GM23338 (cell line): ENCODE measurements at regions not wholly inside any gene's neighbourhood (a gene's known extent, or its start where the extent isn't known, plus 50 kb on each side); places are given as distances from the start of the nearest gene placed in this dataset.

Experiments
- ATAC-seq: fragments of 200-7000 bp; cut with Tn5 transposase; 3 replicates; pipeline ENCODE4 v1.9.1; 2020
- DNase-seq: peaks from one replicate; pipeline ENCODE4 v3.0.0-alpha.2; 2015; ENCODE audit warnings: low spot score
- H2AFZ ChIP-seq: fragments of 200-600 bp; sonication (generic); 2 replicates; pipeline ENCODE4 v1.8.0; 2016; ENCODE audit warnings: antibody characterized with exemption, mild to moderate bottlenecking, moderate library complexity
- H3F3A ChIP-seq: fragments of 200-600 bp; sonication (generic); replicated peaks from 2 replicates; pipeline ENCODE4 v1.8.0; 2017; ENCODE audit warnings: antibody characterized with exemption, mixed run types, low read depth
- H3K27ac ChIP-seq: fragments of 200-600 bp; sonication (generic); 2 replicates; pipeline ENCODE4 v1.6.1; 2016; ENCODE audit warnings: low read depth
- H3K27me3 ChIP-seq: fragments of 200-600 bp; sonication (generic); 2 replicates; pipeline ENCODE4 v1.8.0; 2016; ENCODE audit warnings: mild to moderate bottlenecking, mixed run types, moderate library complexity; ENCODE audit not compliant: insufficient read depth
- H3K36me3 ChIP-seq: fragments of 200-600 bp; sonication (generic); 2 replicates; pipeline ENCODE4 v1.8.0; 2016; ENCODE audit warnings: mild to moderate bottlenecking; ENCODE audit not compliant: insufficient read depth
- H3K4me1 ChIP-seq: fragments of 200-600 bp; sonication (generic); 2 replicates; pipeline ENCODE4 v1.8.0; 2016; ENCODE audit warnings: mild to moderate bottlenecking, moderate library complexity; ENCODE audit not compliant: insufficient read depth
- H3K4me2 ChIP-seq: fragments of 200-600 bp; sonication (generic); 2 replicates; pipeline ENCODE4 v1.7.1; 2017; ENCODE audit warnings: mixed run types
- H3K4me3 ChIP-seq: fragments of 200-600 bp; sonication (generic); 2 replicates; pipeline ENCODE4 v1.6.1; 2016; ENCODE audit warnings: mixed run types
- H3K79me2 ChIP-seq: fragments of 200-600 bp; sonication (generic); replicated peaks from 2 replicates; pipeline ENCODE4 v1.8.0; 2017; ENCODE audit warnings: mild to moderate bottlenecking; ENCODE audit not compliant: insufficient read depth
- H3K9me2 ChIP-seq: fragments of 200-600 bp; sonication (generic); 2 replicates; pipeline ENCODE4 v1.8.0; 2017; ENCODE audit not compliant: insufficient read depth
- H4K20me1 ChIP-seq: fragments of 200-600 bp; sonication (generic); replicated peaks from 2 replicates; pipeline ENCODE4 v1.8.0; 2017; ENCODE audit warnings: mild to moderate bottlenecking; ENCODE audit not compliant: insufficient read depth
- H3K27ac Mint-ChIP-seq: 2 replicates; pipeline ENCODE4 v1.8.0; 2020; ENCODE audit warnings: inconsistent platforms, mild to moderate bottlenecking, moderate library complexity, mixed read lengths
- H3K27me3 Mint-ChIP-seq: 3 replicates; pipeline ENCODE4 v1.8.0; 2022; ENCODE audit warnings: low read depth, mild to moderate bottlenecking, moderate library complexity, mixed read lengths, inconsistent platforms; ENCODE audit not compliant: insufficient read depth, poor library complexity
- H3K36me3 Mint-ChIP-seq: 3 replicates; pipeline ENCODE4 v1.8.0; 2021; ENCODE audit warnings: low read depth, mild to moderate bottlenecking, inconsistent platforms, moderate library complexity, mixed read lengths
- H3K4me1 Mint-ChIP-seq: 3 replicates; pipeline ENCODE4 v1.8.0; 2020; ENCODE audit warnings: mild to moderate bottlenecking, inconsistent platforms, mixed read lengths
- H3K4me3 Mint-ChIP-seq: 3 replicates; pipeline ENCODE4 v1.8.0; 2021; ENCODE audit warnings: moderate library complexity, mild to moderate bottlenecking, inconsistent platforms, mixed read lengths
- H3K9me3 Mint-ChIP-seq: 3 replicates; pipeline ENCODE4 v1.8.0; 2020; ENCODE audit warnings: moderate library complexity, mild to moderate bottlenecking, inconsistent platforms, mixed read lengths
- CREB1 ChIP-seq: fragments of 250-450 bp; sonication (Bioruptor Pico); IDR thresholded peaks from 2 replicates; pipeline ENCODE4 v1.5.0; 2020; ENCODE audit warnings: low read depth, mild to moderate bottlenecking, moderate library complexity
- EZH2 ChIP-seq: fragments of 200-600 bp; sonication (generic); IDR thresholded peaks from one replicate; pipeline ENCODE4 v1.8.0; 2017; ENCODE audit warnings: antibody characterized with exemption, mild to moderate bottlenecking, low read depth; ENCODE audit not compliant: unreplicated experiment
- JUNB ChIP-seq: IDR thresholded peaks from one replicate; pipeline ENCODE4 v1.6.1; 2016; ENCODE audit warnings: antibody characterized with exemption; ENCODE audit not compliant: unreplicated experiment
- NANOG ChIP-seq: IDR thresholded peaks from 2 replicates; pipeline ENCODE4 v1.6.1; 2016; ENCODE audit warnings: antibody characterized with exemption, borderline replicate concordance
- POLR2AphosphoS5 ChIP-seq: IDR thresholded peaks from 2 replicates; pipeline ENCODE4 v1.6.1; 2016; ENCODE audit warnings: antibody characterized with exemption, low read depth
- ZNF114 ChIP-seq: fragments of 250-450 bp; sonication (Bioruptor Pico); IDR thresholded peaks from 2 replicates; pipeline ENCODE4 v1.5.0; 2020; ENCODE audit warnings: mild to moderate bottlenecking, moderate library complexity
- ZNF331 ChIP-seq: fragments of 250-450 bp; sonication (Bioruptor Pico); IDR thresholded peaks from 2 replicates; pipeline ENCODE4 v1.5.0; 2020; ENCODE audit warnings: low read depth, mild to moderate bottlenecking, moderate library complexity
- TF ChIP-seq, protein P1 (sequence below): IDR thresholded peaks from one replicate; pipeline ENCODE4 v1.6.1; 2018; ENCODE audit warnings: antibody characterized with exemption; ENCODE audit not compliant: unreplicated experiment
- TF ChIP-seq, protein P2 (sequence below): fragments of 250-450 bp; sonication (Bioruptor Pico); IDR thresholded peaks from 2 replicates; pipeline ENCODE4 v1.5.0; 2020; ENCODE audit warnings: mild to moderate bottlenecking, moderate library complexity
- TF ChIP-seq, protein P3 (sequence below), 2 experiments: fragments of 200-600 bp in 1 of 2; sonication (generic) in 1 of 2; conservative IDR thresholded peaks; 2 replicates each; pipeline versions ENCODE4 v1.5.1 to v1.6.1; 2016 to 2017; ENCODE audit warnings: antibody characterized with exemption in 2 of 2, low read depth in 2 of 2, mild to moderate bottlenecking in 2 of 2, moderate library complexity in 1 of 2

DNA sequence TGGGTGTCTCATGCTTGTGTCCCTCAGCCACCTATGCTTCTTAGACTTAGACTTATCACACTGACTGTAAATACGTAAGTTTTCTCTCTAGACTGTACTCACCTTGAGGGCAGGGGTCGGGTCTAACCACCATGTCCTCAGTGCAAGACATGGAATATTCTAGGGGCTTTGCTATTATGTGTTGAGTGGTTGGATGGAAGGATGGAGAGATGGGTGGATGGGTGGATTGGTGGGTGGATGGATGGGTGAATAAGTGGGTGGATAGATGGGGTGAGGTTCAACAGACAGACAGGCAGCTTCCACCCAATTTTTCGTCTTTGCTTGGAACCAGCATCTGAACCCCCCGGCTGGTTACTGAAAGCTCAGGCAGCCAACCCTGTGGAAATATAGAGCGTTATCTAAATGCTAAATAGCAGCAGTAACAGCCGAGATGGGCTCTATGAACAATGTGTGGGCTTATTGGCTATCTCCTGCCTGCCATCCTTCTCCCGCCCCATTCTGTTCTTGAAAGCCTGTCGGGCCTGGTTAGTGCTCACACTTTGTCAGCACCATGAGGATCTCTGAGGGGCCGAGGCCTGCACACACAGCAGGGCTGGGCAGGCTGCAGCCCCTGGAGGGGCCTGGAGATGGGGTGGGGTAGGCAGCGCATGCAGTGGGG lies 130.7 kb downstream of the ACTL8 start:
- Histone ChIP-seq H3K36me3 (no peaks in the 10 kb centered on the region), H4K20me1 (no peaks in the 10 kb centered on the region), H3K4me3 (no peak overlapping the region), H3F3A (no peaks in the 10 kb centered on the region), H3K4me1 (no peaks in the 10 kb centered on the region), H3K27ac (no peak overlapping the region), H3K9me2 (no peaks in the 10 kb centered on the region), H3K4me2 (no peak overlapping the region), H3K27me3 (no peaks in the 10 kb centered on the region), H2AFZ (no peak overlapping the region), H3K79me2 (no peaks in the 10 kb centered on the region)
- DNase-seq = no peak
- H3K36me3 Mint-ChIP-seq = no peaks in the 10 kb centered on the region
- TF ChIP-seq CREB1 (CRISPR knock-in tag) = no peak
- no peak for TF ChIP-seq ZNF331 (CRISPR knock-in tag)
- TF ChIP-seq, protein P1, sequence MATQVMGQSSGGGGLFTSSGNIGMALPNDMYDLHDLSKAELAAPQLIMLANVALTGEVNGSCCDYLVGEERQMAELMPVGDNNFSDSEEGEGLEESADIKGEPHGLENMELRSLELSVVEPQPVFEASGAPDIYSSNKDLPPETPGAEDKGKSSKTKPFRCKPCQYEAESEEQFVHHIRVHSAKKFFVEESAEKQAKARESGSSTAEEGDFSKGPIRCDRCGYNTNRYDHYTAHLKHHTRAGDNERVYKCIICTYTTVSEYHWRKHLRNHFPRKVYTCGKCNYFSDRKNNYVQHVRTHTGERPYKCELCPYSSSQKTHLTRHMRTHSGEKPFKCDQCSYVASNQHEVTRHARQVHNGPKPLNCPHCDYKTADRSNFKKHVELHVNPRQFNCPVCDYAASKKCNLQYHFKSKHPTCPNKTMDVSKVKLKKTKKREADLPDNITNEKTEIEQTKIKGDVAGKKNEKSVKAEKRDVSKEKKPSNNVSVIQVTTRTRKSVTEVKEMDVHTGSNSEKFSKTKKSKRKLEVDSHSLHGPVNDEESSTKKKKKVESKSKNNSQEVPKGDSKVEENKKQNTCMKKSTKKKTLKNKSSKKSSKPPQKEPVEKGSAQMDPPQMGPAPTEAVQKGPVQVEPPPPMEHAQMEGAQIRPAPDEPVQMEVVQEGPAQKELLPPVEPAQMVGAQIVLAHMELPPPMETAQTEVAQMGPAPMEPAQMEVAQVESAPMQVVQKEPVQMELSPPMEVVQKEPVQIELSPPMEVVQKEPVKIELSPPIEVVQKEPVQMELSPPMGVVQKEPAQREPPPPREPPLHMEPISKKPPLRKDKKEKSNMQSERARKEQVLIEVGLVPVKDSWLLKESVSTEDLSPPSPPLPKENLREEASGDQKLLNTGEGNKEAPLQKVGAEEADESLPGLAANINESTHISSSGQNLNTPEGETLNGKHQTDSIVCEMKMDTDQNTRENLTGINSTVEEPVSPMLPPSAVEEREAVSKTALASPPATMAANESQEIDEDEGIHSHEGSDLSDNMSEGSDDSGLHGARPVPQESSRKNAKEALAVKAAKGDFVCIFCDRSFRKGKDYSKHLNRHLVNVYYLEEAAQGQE = no peak
- no peak for TF ChIP-seq NANOG
- no peak for TF ChIP-seq ZNF114 (CRISPR knock-in tag)
- TF ChIP-seq POLR2AphosphoS5 = no peak
- TF ChIP-seq, protein P2, sequence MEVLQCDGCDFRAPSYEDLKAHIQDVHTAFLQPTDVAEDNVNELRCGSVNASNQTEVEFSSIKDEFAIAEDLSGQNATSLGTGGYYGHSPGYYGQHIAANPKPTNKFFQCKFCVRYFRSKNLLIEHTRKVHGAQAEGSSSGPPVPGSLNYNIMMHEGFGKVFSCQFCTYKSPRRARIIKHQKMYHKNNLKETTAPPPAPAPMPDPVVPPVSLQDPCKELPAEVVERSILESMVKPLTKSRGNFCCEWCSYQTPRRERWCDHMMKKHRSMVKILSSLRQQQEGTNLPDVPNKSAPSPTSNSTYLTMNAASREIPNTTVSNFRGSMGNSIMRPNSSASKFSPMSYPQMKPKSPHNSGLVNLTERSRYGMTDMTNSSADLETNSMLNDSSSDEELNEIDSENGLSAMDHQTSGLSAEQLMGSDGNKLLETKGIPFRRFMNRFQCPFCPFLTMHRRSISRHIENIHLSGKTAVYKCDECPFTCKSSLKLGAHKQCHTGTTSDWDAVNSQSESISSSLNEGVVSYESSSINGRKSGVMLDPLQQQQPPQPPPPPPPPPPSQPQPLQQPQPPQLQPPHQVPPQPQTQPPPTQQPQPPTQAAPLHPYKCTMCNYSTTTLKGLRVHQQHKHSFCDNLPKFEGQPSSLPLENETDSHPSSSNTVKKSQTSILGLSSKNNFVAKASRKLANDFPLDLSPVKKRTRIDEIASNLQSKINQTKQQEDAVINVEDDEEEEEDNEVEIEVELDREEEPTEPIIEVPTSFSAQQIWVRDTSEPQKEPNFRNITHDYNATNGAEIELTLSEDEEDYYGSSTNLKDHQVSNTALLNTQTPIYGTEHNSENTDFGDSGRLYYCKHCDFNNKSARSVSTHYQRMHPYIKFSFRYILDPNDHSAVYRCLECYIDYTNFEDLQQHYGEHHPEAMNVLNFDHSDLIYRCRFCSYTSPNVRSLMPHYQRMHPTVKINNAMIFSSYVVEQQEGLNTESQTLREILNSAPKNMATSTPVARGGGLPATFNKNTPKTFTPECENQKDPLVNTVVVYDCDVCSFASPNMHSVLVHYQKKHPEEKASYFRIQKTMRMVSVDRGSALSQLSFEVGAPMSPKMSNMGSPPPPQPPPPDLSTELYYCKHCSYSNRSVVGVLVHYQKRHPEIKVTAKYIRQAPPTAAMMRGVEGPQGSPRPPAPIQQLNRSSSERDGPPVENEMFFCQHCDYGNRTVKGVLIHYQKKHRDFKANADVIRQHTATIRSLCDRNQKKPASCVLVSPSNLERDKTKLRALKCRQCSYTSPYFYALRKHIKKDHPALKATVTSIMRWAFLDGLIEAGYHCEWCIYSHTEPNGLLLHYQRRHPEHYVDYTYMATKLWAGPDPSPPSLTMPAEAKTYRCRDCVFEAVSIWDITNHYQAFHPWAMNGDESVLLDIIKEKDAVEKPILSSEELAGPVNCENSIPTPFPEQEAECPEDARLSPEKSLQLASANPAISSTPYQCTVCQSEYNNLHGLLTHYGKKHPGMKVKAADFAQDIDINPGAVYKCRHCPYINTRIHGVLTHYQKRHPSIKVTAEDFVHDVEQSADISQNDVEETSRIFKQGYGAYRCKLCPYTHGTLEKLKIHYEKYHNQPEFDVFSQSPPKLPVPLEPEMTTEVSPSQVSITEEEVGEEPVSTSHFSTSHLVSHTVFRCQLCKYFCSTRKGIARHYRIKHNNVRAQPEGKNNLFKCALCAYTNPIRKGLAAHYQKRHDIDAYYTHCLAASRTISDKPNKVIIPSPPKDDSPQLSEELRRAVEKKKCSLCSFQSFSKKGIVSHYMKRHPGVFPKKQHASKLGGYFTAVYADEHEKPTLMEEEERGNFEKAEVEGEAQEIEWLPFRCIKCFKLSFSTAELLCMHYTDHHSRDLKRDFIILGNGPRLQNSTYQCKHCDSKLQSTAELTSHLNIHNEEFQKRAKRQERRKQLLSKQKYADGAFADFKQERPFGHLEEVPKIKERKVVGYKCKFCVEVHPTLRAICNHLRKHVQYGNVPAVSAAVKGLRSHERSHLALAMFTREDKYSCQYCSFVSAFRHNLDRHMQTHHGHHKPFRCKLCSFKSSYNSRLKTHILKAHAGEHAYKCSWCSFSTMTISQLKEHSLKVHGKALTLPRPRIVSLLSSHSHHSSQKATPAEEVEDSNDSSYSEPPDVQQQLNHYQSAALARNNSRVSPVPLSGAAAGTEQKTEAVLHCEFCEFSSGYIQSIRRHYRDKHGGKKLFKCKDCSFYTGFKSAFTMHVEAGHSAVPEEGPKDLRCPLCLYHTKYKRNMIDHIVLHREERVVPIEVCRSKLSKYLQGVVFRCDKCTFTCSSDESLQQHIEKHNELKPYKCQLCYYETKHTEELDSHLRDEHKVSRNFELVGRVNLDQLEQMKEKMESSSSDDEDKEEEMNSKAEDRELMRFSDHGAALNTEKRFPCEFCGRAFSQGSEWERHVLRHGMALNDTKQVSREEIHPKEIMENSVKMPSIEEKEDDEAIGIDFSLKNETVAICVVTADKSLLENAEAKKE = no peak
- no peak for TF ChIP-seq JUNB
- TF ChIP-seq EZH2 = no peak
- TF ChIP-seq, protein P3, sequence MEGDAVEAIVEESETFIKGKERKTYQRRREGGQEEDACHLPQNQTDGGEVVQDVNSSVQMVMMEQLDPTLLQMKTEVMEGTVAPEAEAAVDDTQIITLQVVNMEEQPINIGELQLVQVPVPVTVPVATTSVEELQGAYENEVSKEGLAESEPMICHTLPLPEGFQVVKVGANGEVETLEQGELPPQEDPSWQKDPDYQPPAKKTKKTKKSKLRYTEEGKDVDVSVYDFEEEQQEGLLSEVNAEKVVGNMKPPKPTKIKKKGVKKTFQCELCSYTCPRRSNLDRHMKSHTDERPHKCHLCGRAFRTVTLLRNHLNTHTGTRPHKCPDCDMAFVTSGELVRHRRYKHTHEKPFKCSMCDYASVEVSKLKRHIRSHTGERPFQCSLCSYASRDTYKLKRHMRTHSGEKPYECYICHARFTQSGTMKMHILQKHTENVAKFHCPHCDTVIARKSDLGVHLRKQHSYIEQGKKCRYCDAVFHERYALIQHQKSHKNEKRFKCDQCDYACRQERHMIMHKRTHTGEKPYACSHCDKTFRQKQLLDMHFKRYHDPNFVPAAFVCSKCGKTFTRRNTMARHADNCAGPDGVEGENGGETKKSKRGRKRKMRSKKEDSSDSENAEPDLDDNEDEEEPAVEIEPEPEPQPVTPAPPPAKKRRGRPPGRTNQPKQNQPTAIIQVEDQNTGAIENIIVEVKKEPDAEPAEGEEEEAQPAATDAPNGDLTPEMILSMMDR (conservative IDR thresholded peaks at IDR 0.05; ENCODE audit: low read depth in 2 of 2) = no peak
- H3K27me3 Mint-ChIP-seq = peaks cover 9% of the 10 kb centered on the region
- H3K4me3 Mint-ChIP-seq = no peak overlapping the region
- no peak overlapping the region for H3K27ac Mint-ChIP-seq
- no peak for ATAC-seq
- H3K4me1 Mint-ChIP-seq = no peaks in the 10 kb centered on the region
- no peaks in the 10 kb centered on the region for H3K9me3 Mint-ChIP-seq
